ENCODE measurements at regions not wholly inside any gene's neighbourhood (a gene's known extent, or its start where the extent isn't known, plus 50 kb on each side); places are given as distances from the start of the nearest gene placed in this dataset.
"Not testable (repeated sequence)": the region's sequence is repeated elsewhere in the genome, so short reads cannot be mapped to it uniquely, and the experiment has no call there.

DNA sequence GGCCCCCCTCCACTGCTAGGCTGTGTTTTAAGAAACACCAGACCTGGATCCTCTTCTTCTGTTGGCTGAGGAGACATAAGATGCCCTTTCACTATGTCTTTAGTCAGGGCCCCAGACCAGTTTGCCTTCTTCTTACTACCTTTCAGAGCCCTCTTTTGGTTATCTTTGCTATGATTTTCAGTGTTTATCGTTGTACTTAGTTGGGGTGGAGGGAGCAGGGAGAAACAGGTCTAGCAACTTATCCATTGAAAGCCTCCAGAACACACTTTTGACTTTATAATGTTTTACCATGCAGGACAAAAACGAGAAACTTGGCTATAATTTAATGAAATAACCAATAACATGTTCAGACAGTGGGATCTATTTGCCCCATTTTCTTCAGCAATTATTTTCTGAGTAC is 525.2 kb downstream of the TNS3 start:
- no peak for ATAC-seq
- Mint-ChIP-seq H3K27me3 (ENCODE audit: insufficient read depth, low read depth, poor library complexity) (peaks cover 2% of the 10 kb centered on the region), H3K4me1 (no peaks in the 10 kb centered on the region), H3K27ac (no peak overlapping the region), H3K4me3 (no peak overlapping the region), H3K36me3 (ENCODE audit: low read depth) (no peaks in the 10 kb centered on the region; the same call in 1 of the 3 replicates), H3K9me3 (peaks cover 4% of the 10 kb centered on the region; the same call in 1 of the 3 replicates)
- no peak for DNase-seq (ENCODE audit: low spot score)
- no peaks in the 10 kb centered on the region for H3K4me1 ChIP-seq (ENCODE audit: insufficient read depth)
- no peak overlapping the region for H2AFZ ChIP-seq
- no peaks in the 10 kb centered on the region for H3F3A ChIP-seq (replicated peaks; ENCODE audit: low read depth)
- H3K27ac ChIP-seq (ENCODE audit: low read depth): no peak overlapping the region
- H3K4me3 ChIP-seq: no peak overlapping the region
- no peak overlapping the region for H3K4me2 ChIP-seq
- H3K79me2 ChIP-seq (replicated peaks; ENCODE audit: insufficient read depth): no peaks in the 10 kb centered on the region
- TF ChIP-seq, protein P1, sequence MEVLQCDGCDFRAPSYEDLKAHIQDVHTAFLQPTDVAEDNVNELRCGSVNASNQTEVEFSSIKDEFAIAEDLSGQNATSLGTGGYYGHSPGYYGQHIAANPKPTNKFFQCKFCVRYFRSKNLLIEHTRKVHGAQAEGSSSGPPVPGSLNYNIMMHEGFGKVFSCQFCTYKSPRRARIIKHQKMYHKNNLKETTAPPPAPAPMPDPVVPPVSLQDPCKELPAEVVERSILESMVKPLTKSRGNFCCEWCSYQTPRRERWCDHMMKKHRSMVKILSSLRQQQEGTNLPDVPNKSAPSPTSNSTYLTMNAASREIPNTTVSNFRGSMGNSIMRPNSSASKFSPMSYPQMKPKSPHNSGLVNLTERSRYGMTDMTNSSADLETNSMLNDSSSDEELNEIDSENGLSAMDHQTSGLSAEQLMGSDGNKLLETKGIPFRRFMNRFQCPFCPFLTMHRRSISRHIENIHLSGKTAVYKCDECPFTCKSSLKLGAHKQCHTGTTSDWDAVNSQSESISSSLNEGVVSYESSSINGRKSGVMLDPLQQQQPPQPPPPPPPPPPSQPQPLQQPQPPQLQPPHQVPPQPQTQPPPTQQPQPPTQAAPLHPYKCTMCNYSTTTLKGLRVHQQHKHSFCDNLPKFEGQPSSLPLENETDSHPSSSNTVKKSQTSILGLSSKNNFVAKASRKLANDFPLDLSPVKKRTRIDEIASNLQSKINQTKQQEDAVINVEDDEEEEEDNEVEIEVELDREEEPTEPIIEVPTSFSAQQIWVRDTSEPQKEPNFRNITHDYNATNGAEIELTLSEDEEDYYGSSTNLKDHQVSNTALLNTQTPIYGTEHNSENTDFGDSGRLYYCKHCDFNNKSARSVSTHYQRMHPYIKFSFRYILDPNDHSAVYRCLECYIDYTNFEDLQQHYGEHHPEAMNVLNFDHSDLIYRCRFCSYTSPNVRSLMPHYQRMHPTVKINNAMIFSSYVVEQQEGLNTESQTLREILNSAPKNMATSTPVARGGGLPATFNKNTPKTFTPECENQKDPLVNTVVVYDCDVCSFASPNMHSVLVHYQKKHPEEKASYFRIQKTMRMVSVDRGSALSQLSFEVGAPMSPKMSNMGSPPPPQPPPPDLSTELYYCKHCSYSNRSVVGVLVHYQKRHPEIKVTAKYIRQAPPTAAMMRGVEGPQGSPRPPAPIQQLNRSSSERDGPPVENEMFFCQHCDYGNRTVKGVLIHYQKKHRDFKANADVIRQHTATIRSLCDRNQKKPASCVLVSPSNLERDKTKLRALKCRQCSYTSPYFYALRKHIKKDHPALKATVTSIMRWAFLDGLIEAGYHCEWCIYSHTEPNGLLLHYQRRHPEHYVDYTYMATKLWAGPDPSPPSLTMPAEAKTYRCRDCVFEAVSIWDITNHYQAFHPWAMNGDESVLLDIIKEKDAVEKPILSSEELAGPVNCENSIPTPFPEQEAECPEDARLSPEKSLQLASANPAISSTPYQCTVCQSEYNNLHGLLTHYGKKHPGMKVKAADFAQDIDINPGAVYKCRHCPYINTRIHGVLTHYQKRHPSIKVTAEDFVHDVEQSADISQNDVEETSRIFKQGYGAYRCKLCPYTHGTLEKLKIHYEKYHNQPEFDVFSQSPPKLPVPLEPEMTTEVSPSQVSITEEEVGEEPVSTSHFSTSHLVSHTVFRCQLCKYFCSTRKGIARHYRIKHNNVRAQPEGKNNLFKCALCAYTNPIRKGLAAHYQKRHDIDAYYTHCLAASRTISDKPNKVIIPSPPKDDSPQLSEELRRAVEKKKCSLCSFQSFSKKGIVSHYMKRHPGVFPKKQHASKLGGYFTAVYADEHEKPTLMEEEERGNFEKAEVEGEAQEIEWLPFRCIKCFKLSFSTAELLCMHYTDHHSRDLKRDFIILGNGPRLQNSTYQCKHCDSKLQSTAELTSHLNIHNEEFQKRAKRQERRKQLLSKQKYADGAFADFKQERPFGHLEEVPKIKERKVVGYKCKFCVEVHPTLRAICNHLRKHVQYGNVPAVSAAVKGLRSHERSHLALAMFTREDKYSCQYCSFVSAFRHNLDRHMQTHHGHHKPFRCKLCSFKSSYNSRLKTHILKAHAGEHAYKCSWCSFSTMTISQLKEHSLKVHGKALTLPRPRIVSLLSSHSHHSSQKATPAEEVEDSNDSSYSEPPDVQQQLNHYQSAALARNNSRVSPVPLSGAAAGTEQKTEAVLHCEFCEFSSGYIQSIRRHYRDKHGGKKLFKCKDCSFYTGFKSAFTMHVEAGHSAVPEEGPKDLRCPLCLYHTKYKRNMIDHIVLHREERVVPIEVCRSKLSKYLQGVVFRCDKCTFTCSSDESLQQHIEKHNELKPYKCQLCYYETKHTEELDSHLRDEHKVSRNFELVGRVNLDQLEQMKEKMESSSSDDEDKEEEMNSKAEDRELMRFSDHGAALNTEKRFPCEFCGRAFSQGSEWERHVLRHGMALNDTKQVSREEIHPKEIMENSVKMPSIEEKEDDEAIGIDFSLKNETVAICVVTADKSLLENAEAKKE (CRISPR knock-in tag; IDR thresholded peaks at IDR 0.05): no peak
- TF ChIP-seq EZH2phosphoT487 (IDR thresholded peaks at IDR 0.05; ENCODE audit: unreplicated experiment): no peak
- TF ChIP-seq JUNB (IDR thresholded peaks at IDR 0.05; ENCODE audit: unreplicated experiment): no peak
- no peak for TF ChIP-seq CREB1 (CRISPR knock-in tag; IDR thresholded peaks at IDR 0.05; ENCODE audit: low read depth)
- TF ChIP-seq ZNF114 (CRISPR knock-in tag; IDR thresholded peaks at IDR 0.05): no peak
- TF ChIP-seq, protein P2, sequence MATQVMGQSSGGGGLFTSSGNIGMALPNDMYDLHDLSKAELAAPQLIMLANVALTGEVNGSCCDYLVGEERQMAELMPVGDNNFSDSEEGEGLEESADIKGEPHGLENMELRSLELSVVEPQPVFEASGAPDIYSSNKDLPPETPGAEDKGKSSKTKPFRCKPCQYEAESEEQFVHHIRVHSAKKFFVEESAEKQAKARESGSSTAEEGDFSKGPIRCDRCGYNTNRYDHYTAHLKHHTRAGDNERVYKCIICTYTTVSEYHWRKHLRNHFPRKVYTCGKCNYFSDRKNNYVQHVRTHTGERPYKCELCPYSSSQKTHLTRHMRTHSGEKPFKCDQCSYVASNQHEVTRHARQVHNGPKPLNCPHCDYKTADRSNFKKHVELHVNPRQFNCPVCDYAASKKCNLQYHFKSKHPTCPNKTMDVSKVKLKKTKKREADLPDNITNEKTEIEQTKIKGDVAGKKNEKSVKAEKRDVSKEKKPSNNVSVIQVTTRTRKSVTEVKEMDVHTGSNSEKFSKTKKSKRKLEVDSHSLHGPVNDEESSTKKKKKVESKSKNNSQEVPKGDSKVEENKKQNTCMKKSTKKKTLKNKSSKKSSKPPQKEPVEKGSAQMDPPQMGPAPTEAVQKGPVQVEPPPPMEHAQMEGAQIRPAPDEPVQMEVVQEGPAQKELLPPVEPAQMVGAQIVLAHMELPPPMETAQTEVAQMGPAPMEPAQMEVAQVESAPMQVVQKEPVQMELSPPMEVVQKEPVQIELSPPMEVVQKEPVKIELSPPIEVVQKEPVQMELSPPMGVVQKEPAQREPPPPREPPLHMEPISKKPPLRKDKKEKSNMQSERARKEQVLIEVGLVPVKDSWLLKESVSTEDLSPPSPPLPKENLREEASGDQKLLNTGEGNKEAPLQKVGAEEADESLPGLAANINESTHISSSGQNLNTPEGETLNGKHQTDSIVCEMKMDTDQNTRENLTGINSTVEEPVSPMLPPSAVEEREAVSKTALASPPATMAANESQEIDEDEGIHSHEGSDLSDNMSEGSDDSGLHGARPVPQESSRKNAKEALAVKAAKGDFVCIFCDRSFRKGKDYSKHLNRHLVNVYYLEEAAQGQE (IDR thresholded peaks at IDR 0.05; ENCODE audit: unreplicated experiment): no peak
- no peak for TF ChIP-seq NANOG (IDR thresholded peaks at IDR 0.05; ENCODE audit: borderline replicate concordance)
- no peaks in the 10 kb centered on the region for H3K27me3 ChIP-seq (ENCODE audit: insufficient read depth)
- no peaks in the 10 kb centered on the region for H4K20me1 ChIP-seq (replicated peaks; ENCODE audit: insufficient read depth)
- 0 out of 2 replicates have a peak, but pooled peaks cover 4% of the 10 kb centered on the region for H3K9me2 ChIP-seq (ENCODE audit: insufficient read depth)
- H3K36me3 ChIP-seq (ENCODE audit: insufficient read depth): no peaks in the 10 kb centered on the region

DNA sequence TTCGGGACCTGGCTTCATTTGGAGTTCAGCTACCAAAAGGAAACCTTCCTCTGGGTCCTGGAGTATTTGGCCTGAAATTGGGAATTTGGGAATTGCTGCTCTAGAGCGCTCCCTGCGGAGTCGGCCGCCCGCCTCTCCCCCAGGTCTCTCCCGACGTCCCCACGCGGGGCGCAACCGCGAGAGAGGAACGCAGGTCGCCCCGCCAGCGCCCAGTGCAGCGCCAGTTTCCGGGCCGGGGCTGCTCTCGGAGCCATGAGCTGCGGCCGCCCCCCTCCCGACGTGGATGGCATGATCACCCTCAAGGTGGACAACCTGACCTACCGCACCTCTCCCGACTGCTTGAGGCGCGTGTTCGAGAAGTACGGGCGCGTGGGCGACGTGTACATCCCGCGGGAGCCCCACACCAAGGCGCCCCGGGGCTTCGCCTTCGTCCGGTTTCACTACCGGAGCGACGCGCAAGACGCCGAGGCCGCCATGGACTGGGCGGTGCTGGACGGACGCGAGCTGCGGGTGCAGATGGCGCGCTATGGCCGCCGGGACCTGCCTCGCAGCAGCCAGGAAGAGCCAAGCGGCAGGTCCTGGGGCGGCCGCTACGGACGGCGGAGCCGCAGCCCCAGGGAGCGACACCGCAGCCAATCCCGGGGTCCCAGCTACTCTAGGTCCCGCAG is 529.2 kb downstream of the TNS3 start:
- not testable (repeated sequence) for H4K20me1 ChIP-seq (replicated peaks; ENCODE audit: insufficient read depth)

More for the DNA sequence above, 529.2 kb downstream of the TNS3 start:
- H3K36me3 ChIP-seq (ENCODE audit: insufficient read depth); H3K27me3 ChIP-seq (ENCODE audit: insufficient read depth); H3K79me2 ChIP-seq (replicated peaks; ENCODE audit: insufficient read depth); H3K4me3 ChIP-seq; H3K4me2 ChIP-seq; H3K9me3 Mint-ChIP-seq; H3K27me3 Mint-ChIP-seq (ENCODE audit: insufficient read depth, low read depth, poor library complexity); H3K4me1 ChIP-seq (ENCODE audit: insufficient read depth); DNase-seq (ENCODE audit: low spot score); H3K27ac ChIP-seq (ENCODE audit: low read depth); H3F3A ChIP-seq (replicated peaks; ENCODE audit: low read depth); H3K4me3 Mint-ChIP-seq; H3K36me3 Mint-ChIP-seq (ENCODE audit: low read depth); H3K4me1 Mint-ChIP-seq; H2AFZ ChIP-seq; H3K27ac Mint-ChIP-seq; H3K9me2 ChIP-seq (ENCODE audit: insufficient read depth): not testable (repeated sequence)
- ATAC-seq: peak; percentile 74
